ENCODE measurements at regions not wholly inside any gene's neighbourhood (a gene's known extent, or its start where the extent isn't known, plus 50 kb on each side); places are given as distances from the start of the nearest gene placed in this dataset.

DNA sequence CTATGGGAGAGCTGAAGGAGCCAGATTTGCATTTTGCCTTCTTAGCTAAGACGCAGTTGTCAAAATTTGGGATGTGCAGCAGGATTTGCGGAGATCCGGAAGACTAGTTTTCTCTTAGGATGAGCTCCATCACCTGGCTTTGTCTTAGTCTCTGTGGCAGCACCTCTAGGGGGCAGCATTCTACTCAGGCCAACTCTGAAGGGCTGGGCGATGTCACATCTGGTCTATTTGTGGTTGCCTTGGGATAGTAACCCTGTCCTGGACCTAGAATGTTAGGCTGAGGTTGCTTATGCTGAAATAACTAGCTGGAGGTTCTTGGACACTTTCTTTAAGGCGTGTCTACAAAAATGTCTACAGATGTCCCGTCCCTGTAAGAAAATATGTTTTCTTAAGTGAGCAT lies 116.2 kb downstream of the FAT3 start:
- WGBS, 2 donors = 75 to 82% methylated on average over 6 of the region's 6 CpGs

DNA sequence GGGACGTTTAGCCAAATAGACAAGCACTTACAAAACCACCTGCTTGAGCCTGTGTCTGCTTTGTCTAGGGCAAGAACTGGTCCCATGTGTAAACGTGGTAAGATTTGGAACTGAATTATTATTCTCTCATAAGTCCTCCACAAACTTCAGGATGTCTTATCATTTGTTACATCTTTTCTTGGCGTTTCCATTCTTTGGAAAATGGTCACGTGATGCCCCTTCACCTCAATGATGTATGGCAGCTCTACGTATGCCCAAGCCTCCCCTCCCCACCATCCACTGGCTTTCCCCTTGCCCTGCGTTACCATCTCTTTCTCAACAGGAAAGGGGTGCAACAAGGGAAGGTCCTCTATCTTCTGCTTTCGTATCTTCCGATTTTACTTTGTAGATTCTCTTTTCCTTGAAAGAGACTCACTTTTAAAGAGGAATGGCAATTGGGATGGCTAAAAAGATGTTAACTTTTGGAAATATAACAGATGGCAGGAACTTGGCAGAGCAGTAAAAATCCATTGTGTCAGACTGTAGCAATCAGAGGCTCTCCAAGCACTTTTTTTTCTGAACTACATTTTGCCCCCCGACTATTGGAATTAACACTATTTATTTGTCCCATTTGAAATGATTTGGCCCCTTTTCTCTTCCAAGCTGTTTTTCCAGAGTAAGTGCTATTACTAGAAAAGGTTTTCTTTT lies 117.6 kb downstream of the FAT3 start:
- no peak overlapping the region for H3K27ac ChIP-seq
- WGBS, 2 donors = 58 to 70% methylated on average over 9 of the region's 9 CpGs
- H3K4me1 ChIP-seq = no peaks in the 10 kb centered on the region
- no peak for DNase-seq
- no peak overlapping the region for H3K4me3 ChIP-seq
- H3K36me3 ChIP-seq (replicated peaks in 1 of 2; ENCODE audit: insufficient read depth in 1 of 2, low read depth in 2 of 2) = no peaks in the 10 kb centered on the region
- no peak for ATAC-seq
- no peaks in the 10 kb centered on the region for H3K27me3 ChIP-seq
- H3K9me3 ChIP-seq = no peaks in the 10 kb centered on the region
- intact Hi-C loops (cut with DNase I) = no loop called here
- TF ChIP-seq, protein P1, sequence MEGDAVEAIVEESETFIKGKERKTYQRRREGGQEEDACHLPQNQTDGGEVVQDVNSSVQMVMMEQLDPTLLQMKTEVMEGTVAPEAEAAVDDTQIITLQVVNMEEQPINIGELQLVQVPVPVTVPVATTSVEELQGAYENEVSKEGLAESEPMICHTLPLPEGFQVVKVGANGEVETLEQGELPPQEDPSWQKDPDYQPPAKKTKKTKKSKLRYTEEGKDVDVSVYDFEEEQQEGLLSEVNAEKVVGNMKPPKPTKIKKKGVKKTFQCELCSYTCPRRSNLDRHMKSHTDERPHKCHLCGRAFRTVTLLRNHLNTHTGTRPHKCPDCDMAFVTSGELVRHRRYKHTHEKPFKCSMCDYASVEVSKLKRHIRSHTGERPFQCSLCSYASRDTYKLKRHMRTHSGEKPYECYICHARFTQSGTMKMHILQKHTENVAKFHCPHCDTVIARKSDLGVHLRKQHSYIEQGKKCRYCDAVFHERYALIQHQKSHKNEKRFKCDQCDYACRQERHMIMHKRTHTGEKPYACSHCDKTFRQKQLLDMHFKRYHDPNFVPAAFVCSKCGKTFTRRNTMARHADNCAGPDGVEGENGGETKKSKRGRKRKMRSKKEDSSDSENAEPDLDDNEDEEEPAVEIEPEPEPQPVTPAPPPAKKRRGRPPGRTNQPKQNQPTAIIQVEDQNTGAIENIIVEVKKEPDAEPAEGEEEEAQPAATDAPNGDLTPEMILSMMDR (IDR thresholded peaks at IDR 0.05) = no peak

More for the DNA sequence above, 116.2 kb downstream of the FAT3 start:
- DNase-seq (peak in 3 of 4 donors; percentile 21 to 43 (median 25)), ATAC-seq (no peak)
- Histone ChIP-seq H3K4me1 (no peaks in the 10 kb centered on the region), H3K27me3 (no peaks in the 10 kb centered on the region), H3K9me3 (no peaks in the 10 kb centered on the region), H3K4me3 (no peak overlapping the region), H3K27ac (no peak overlapping the region), H3K36me3 (replicated peaks in 1 of 2; ENCODE audit: insufficient read depth in 1 of 2, low read depth in 2 of 2) (no peaks in the 10 kb centered on the region)
- intact Hi-C loops (cut with DNase I) = no loop called here
- TF ChIP-seq POLR2A (IDR thresholded peaks at IDR 0.05) = no peak
- TF ChIP-seq, protein P1 (IDR thresholded peaks at IDR 0.05) = peak in 6 of 7 experiments; percentile 9 to 39 (median 31)

DNA sequence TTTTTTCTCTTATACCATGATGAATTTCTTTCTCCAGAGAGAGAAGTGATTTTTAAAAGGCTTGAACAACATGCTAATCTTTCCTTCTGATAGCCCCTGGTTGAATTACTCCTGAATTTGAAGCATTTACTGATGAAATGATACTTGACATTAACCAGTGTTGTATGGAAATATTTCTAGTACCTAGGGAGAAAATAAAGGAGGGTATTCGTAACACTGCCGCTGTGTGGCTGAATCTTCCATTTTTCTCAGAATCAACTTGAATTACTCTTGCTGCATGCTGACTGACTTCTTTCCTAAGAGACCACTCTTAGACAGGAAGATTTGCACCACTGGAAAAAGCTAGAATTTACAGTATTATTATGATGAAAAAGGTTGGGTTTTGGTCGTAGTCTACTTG lies 118.3 kb downstream of the FAT3 start:
- H3K4me1 ChIP-seq = no peaks in the 10 kb centered on the region
- no peaks in the 10 kb centered on the region for H3K9me3 ChIP-seq
- DNase-seq (no peak), ATAC-seq (no peak)
- TF ChIP-seq, protein P1 (IDR thresholded peaks at IDR 0.05) = no peak
- TF ChIP-seq POLR2A (IDR thresholded peaks at IDR 0.05) = no peak
- WGBS, 2 donors = 79 to 91% methylated on average over 3 of the region's 3 CpGs
- H3K4me3 ChIP-seq = no peak overlapping the region
- no peak overlapping the region for H3K27ac ChIP-seq
- H3K36me3 ChIP-seq (replicated peaks in 1 of 2; ENCODE audit: insufficient read depth in 1 of 2, low read depth in 2 of 2) = no peaks in the 10 kb centered on the region
- intact Hi-C loops (cut with DNase I) = no loop called here
- no peaks in the 10 kb centered on the region for H3K27me3 ChIP-seq

DNA sequence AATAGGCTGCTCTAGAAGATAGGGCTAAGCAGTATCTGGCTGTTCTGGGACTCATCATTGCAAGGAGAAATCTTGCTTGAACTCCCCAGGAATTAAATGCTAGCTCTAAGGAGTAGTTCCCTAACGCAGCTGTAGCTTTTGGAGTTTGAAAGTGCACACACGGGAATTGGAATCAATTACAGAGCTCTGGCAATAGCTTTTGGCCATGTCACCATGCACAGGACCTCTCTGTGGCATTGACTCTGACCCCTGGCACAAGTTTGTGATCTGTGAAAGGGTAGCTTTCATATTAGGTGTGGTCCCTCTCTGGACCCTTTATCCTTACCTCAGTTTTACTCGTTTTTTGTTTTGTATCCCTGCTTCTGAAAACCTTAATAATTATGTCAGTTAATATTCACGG lies 121.6 kb downstream of the FAT3 start:
- ATAC-seq (no peak), DNase-seq (no peak)
- 45 to 53% methylated on average over 4 of the region's 4 CpGs for WGBS, 2 donors
- H3K27me3 ChIP-seq = no peaks in the 10 kb centered on the region
- H3K27ac ChIP-seq = no peak overlapping the region
- intact Hi-C loops (cut with DNase I) = no loop called here
- no peaks in the 10 kb centered on the region for H3K36me3 ChIP-seq (replicated peaks in 1 of 2; ENCODE audit: insufficient read depth in 1 of 2, low read depth in 2 of 2)
- no peak for TF ChIP-seq POLR2A (IDR thresholded peaks at IDR 0.05)
- TF ChIP-seq, protein P1 (IDR thresholded peaks at IDR 0.05) = no peak
- no peaks in the 10 kb centered on the region for H3K9me3 ChIP-seq
- H3K4me3 ChIP-seq = no peak overlapping the region
- no peaks in the 10 kb centered on the region for H3K4me1 ChIP-seq

DNA sequence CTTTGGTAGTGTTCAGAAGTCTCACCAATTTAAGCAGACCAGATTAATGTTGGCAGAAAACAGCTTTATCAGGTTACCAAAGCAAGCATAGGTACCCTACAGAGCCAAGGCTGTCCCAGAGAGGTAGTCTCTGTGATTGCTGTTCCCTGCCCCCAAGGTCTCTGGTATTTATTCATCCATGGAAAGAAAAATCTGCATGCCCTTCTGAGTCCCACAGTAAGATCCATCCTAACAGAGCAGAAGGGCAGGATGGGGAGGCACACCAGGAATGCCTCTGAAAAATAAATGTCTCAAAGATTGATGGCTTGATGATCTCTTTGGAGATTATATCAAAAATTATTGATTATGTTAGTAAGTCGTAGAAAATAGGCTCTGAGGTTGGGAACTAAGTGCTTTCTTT lies 122.8 kb downstream of the FAT3 start:
- Histone ChIP-seq H3K27me3 (no peaks in the 10 kb centered on the region), H3K9me3 (no peaks in the 10 kb centered on the region), H3K4me1 (no peaks in the 10 kb centered on the region), H3K36me3 (replicated peaks in 1 of 2; ENCODE audit: insufficient read depth in 1 of 2, low read depth in 2 of 2) (no peaks in the 10 kb centered on the region), H3K27ac (no peak overlapping the region), H3K4me3 (no peak overlapping the region)
- TF ChIP-seq POLR2A (IDR thresholded peaks at IDR 0.05) = no peak
- TF ChIP-seq, protein P1 (IDR thresholded peaks at IDR 0.05) = no peak
- ATAC-seq (no peak), DNase-seq (no peak)
- WGBS, 2 donors = 16 to 17% methylated on average over 1 of the region's 1 CpG
- intact Hi-C loops (cut with DNase I) = no loop called here

Measured in body of pancreas (tissue), 4 donors.